ENCODE measurements at regions not wholly inside any gene's neighbourhood (a gene's known extent, or its start where the extent isn't known, plus 50 kb on each side); places are given as distances from the start of the nearest gene placed in this dataset.
"Not testable (repeated sequence)": the region's sequence is repeated elsewhere in the genome, so short reads cannot be mapped to it uniquely, and the experiment has no call there.

DNA sequence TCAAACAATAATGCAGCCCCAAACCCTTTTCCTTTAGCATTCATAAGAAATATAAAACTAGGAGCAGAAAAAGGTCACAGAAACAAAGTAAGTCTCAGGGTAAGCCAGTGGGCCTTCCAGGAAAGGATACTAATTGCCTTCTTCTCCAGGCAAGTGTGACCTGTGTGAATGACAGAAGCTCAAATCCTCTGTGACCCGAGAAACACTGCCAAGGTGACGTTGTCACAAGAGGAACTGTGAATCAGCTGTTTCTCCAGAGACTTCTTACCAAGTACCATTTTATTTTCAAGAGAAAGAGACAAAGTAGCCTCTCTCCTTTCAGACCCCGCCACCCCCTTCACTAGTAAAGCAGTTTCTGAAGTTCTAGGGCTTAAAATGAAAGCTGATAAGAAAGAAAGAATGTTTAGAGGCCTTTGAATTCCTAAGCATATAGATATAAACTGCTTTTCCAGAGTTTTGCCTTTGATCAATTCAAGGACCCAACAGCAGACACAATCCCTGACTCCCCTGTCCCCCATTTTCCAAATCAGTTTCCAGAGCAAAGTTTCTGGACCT is 155.6 kb downstream of the NUF2 start:
- Histone ChIP-seq H3K27ac (ENCODE audit: low read depth in 2 of 2, low read length in 1 of 2) (no peak overlapping the region), H4K20me1 (ENCODE audit: insufficient read depth) (no peaks in the 10 kb centered on the region), H3K36me3 (replicated peaks in 1 of 2; ENCODE audit: control insufficient read depth in 1 of 2, insufficient read depth in 2 of 2, low read length in 1 of 2) (no peaks in the 10 kb centered on the region), H3F3A (replicated peaks; ENCODE audit: insufficient read depth) (no peaks in the 10 kb centered on the region), H3K9me2 (no peaks in the 10 kb centered on the region), H3K4me1 (ENCODE audit: control insufficient read depth in 1 of 2, insufficient read depth in 2 of 2, low read depth in 1 of 2, low read length in 1 of 2) (no peaks in the 10 kb centered on the region), H3K9ac (no peak overlapping the region), H3K79me2 (ENCODE audit: insufficient read depth) (no peaks in the 10 kb centered on the region), H3K4me2 (no peak overlapping the region), H3K27me3 (ENCODE audit: insufficient read depth) (no peaks in the 10 kb centered on the region), H3K9me3 (no peaks in the 10 kb centered on the region), H2AFZ (ENCODE audit: low read depth) (no peak overlapping the region), H3K4me3 (ENCODE audit: low read depth in 2 of 2, low read length in 1 of 2) (no peak overlapping the region)
- WGBS (ENCODE audit: low lambda C conversion rate) = 14% methylated on average over 3 of the region's 3 CpGs
- ChIA-PET POLR2A (no interaction called here), CTCF (interaction anchor here (0.7 kb wide), 1 partner anchor 18 kb away, joined by 4 read pairs; no protein-coding TSS in a partner anchor)
- TF ChIP-seq POLR2AphosphoS5 (IDR thresholded peaks at IDR 0.05; ENCODE audit: low read depth, low read length) (no peak), RFX5 (IDR thresholded peaks at IDR 0.05; ENCODE audit: low read length) (no peak), YY1 (IDR thresholded peaks at IDR 0.05; ENCODE audit: low read depth) (no peak), TCF12 (IDR thresholded peaks at IDR 0.05) (no peak), TEAD4 (IDR thresholded peaks at IDR 0.05; ENCODE audit: borderline replicate concordance, insufficient read depth) (no peak), SIN3A (IDR thresholded peaks at IDR 0.05; ENCODE audit: borderline replicate concordance, low read depth, low read length) (no peak), NFIC (IDR thresholded peaks at IDR 0.05; ENCODE audit: borderline replicate concordance) (no peak), GABPA (IDR thresholded peaks at IDR 0.05; ENCODE audit: low read depth) (no peak)
- TF ChIP-seq, protein P1, sequence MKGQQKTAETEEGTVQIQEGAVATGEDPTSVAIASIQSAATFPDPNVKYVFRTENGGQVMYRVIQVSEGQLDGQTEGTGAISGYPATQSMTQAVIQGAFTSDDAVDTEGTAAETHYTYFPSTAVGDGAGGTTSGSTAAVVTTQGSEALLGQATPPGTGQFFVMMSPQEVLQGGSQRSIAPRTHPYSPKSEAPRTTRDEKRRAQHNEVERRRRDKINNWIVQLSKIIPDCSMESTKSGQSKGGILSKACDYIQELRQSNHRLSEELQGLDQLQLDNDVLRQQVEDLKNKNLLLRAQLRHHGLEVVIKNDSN (IDR thresholded peaks at IDR 0.05; ENCODE audit: borderline replicate concordance, low read depth) = no peak
- TF ChIP-seq, protein P2, sequence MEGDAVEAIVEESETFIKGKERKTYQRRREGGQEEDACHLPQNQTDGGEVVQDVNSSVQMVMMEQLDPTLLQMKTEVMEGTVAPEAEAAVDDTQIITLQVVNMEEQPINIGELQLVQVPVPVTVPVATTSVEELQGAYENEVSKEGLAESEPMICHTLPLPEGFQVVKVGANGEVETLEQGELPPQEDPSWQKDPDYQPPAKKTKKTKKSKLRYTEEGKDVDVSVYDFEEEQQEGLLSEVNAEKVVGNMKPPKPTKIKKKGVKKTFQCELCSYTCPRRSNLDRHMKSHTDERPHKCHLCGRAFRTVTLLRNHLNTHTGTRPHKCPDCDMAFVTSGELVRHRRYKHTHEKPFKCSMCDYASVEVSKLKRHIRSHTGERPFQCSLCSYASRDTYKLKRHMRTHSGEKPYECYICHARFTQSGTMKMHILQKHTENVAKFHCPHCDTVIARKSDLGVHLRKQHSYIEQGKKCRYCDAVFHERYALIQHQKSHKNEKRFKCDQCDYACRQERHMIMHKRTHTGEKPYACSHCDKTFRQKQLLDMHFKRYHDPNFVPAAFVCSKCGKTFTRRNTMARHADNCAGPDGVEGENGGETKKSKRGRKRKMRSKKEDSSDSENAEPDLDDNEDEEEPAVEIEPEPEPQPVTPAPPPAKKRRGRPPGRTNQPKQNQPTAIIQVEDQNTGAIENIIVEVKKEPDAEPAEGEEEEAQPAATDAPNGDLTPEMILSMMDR (IDR thresholded peaks at IDR 0.05) = no peak
- no peak for DNase-seq

DNA sequence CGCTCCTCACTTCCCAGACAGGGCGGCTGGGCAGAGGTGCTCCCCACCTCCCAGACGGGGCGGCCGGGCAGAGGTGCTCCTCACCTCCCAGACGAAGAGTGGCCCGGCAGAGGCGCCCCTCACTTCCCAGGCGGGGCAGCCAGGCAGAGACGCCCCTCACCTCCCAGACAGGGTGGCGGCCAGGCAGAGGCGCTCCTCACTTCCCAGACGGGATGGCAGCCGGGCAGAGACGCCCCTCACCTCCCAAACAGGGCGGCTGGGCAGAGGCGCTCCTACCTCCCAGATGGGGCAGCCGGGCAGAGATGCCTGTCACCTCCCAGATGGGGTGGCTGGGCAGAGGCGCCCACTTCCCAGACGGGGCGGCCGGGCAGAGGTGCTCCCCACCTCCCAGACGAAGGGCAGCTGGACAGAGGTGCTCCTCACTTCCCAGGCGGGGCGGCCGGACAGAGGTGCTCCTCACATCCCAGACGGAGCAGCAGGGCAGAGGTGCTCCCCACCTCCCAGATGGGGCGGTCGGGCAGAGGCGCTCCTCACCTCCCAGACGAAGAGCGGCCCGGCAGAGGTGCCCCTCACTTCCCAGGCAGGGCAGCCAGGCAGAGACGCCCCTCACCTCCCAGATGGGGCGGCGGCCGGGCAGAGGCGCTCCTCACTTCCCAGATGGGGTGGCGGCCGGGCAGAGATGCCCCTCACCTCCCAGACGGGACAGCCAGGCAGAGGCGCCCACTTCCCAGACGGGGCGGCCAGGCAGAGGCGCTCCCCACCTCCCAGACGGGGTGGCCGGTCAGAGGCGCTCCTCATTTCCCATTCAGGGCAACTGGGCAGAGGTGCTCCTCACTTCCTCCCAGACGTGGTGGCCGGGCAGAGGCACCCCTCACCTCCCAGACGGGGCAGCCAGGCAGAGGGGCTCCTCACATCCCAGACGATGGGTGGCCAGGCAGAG is 176.9 kb downstream of the NUF2 start:
- H3K9ac ChIP-seq; H3K4me1 ChIP-seq (ENCODE audit: control insufficient read depth in 1 of 2, insufficient read depth in 2 of 2, low read depth in 1 of 2, low read length in 1 of 2); H3K27me3 ChIP-seq (ENCODE audit: insufficient read depth); POLR2A ChIA-PET; H3K4me2 ChIP-seq; H3K9me3 ChIP-seq; H2AFZ ChIP-seq (ENCODE audit: low read depth); H3K9me2 ChIP-seq; DNase-seq; H3K27ac ChIP-seq (ENCODE audit: low read depth in 2 of 2, low read length in 1 of 2); H3K36me3 ChIP-seq (replicated peaks in 1 of 2; ENCODE audit: control insufficient read depth in 1 of 2, insufficient read depth in 2 of 2, low read length in 1 of 2); CTCF ChIA-PET; H4K20me1 ChIP-seq (ENCODE audit: insufficient read depth); H3K79me2 ChIP-seq (ENCODE audit: insufficient read depth); H3K4me3 ChIP-seq (ENCODE audit: low read depth in 2 of 2, low read length in 1 of 2); H3F3A ChIP-seq (replicated peaks; ENCODE audit: insufficient read depth): not testable (repeated sequence)
- 62% methylated on average over 15 of the region's 52 CpGs for whole genome bisulfite sequencing (ENCODE audit: low lambda C conversion rate)

All from SK-N-SH (cell line).